ENCODE measurements at regions not wholly inside any gene's neighbourhood (a gene's known extent, or its start where the extent isn't known, plus 50 kb on each side); places are given as distances from the start of the nearest gene placed in this dataset.

- no peaks in the 10 kb centered on the region for H4K20me1 ChIP-seq (ENCODE audit: insufficient read depth, low read length, poor library complexity, severe bottlenecking)
- H3K9ac ChIP-seq (ENCODE audit: low read depth, low read length, poor library complexity, severe bottlenecking) = no peak overlapping the region
- H3K79me2 ChIP-seq (ENCODE audit: insufficient read depth, low read length) = no peaks in the 10 kb centered on the region
- no peaks in the 10 kb centered on the region for H3K9me3 ChIP-seq (ENCODE audit: insufficient read depth, low read depth, low read length)
- no peak overlapping the region for H3K4me2 ChIP-seq (ENCODE audit: low read depth, low read length, poor library complexity, severe bottlenecking)
- H3K9me2 ChIP-seq (replicated peaks; ENCODE audit: low read depth, low read length) = no peaks in the 10 kb centered on the region
- H3K4me3 ChIP-seq (ENCODE audit: low read length, poor library complexity, severe bottlenecking) = no peak overlapping the region
- no peaks in the 10 kb centered on the region for H3K4me1 ChIP-seq (ENCODE audit: insufficient read depth, low read length, poor library complexity, severe bottlenecking)
- no peak overlapping the region for H2AFZ ChIP-seq (ENCODE audit: low read length)
- no peaks in the 10 kb centered on the region for H3K27me3 ChIP-seq (ENCODE audit: insufficient read depth, low read length, poor library complexity, severe bottlenecking)
- H3F3A ChIP-seq (ENCODE audit: low read depth) = no peaks in the 10 kb centered on the region
- TF ChIP-seq CTCF (conservative IDR thresholded peaks at IDR 0.05; ENCODE audit: low read length) (no peak), EZH2phosphoT487 (IDR thresholded peaks at IDR 0.05; ENCODE audit: borderline replicate concordance) (no peak)
- H3K36me3 ChIP-seq (ENCODE audit: insufficient read depth, low read length) = no peaks in the 10 kb centered on the region
Observed at GRCh38 chrX:786441-786881, 155.9 kb downstream of the SHOX start.

DNA sequence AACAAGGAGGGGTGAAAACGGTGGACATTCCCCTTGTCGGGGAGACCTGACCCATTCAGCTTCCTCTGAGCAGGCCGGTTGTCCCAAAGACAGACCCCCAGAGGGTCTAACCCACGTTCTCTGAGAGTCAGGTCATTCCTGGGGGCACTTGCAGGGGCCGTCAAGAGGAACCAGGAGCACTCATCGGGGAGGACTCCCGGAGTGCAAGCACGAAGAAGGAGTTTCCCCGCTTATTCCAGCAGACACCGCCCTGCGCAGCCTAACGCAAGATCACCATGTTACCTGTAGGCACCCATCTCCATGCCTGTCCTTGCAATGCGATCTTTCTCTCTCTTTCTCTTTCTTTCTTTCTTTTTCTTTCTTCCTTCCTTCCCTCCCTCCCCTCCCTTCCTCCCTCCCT is 154.2 kb downstream of the SHOX start:
- no peaks in the 10 kb centered on the region for H4K20me1 ChIP-seq (ENCODE audit: insufficient read depth, low read length, poor library complexity, severe bottlenecking)
- no peak overlapping the region for H3K9ac ChIP-seq (ENCODE audit: low read depth, low read length, poor library complexity, severe bottlenecking)
- no peaks in the 10 kb centered on the region for H3K9me2 ChIP-seq (replicated peaks; ENCODE audit: low read depth, low read length)
- H3K79me2 ChIP-seq (ENCODE audit: insufficient read depth, low read length) = no peaks in the 10 kb centered on the region
- no peak for TF ChIP-seq EZH2phosphoT487 (IDR thresholded peaks at IDR 0.05; ENCODE audit: borderline replicate concordance)
- no peak for TF ChIP-seq CTCF (conservative IDR thresholded peaks at IDR 0.05; ENCODE audit: low read length)
- H3K9me3 ChIP-seq (ENCODE audit: insufficient read depth, low read depth, low read length) = no peaks in the 10 kb centered on the region
- H3K4me3 ChIP-seq (ENCODE audit: low read length, poor library complexity, severe bottlenecking) = no peak overlapping the region
- H3K4me1 ChIP-seq (ENCODE audit: insufficient read depth, low read length, poor library complexity, severe bottlenecking) = no peaks in the 10 kb centered on the region
- no peaks in the 10 kb centered on the region for H3F3A ChIP-seq (ENCODE audit: low read depth)
- no peak overlapping the region for H2AFZ ChIP-seq (ENCODE audit: low read length)
- no peaks in the 10 kb centered on the region for H3K36me3 ChIP-seq (ENCODE audit: insufficient read depth, low read length)
- no peak overlapping the region for H3K4me2 ChIP-seq (ENCODE audit: low read depth, low read length, poor library complexity, severe bottlenecking)
- no peaks in the 10 kb centered on the region for H3K27me3 ChIP-seq (ENCODE audit: insufficient read depth, low read length, poor library complexity, severe bottlenecking)

DNA sequence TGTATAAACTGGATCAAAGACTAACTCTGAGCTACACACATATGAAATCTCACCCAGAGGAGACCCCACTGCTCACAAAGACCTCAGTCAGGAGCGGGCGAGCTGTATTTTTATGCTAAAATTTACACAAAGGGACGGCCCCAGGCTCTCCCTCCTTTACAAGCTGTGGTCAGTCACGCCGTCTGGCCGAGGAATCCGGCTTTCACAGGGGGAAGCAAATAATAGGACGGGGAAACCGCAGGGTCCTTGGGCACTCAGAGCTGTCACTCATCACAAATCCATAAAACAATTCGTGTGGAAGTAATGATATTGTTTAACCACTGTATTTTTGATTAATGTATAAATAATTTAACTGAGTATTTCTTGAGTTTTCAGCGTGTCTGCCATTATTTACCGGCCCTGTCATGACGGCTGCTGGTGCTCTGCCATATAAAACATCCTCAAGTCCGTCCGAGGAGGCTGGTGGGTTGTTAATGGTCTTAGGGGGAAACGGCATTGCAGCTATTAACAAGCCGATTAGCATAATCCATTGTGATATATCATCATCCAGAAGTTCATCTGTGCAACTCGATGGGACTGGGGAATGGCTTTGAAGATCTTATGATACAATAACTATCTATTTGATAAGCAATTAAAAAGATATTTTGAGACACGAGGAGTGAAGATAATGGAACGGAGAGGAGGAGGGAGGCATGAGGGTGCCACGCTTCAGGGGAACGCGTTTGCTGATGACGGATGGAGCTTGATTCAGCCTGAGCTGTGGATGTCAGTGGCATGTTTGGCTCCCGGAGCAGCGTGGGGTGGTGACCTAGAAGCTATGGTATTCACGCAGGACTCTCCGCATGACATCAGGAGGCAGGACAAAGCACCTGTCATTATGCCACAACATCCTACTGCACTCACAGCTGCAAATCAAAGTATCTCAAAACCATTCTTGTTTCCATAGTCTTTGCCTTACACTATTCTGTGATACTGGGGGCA is 150.9 kb downstream of the SHOX start:
- no peak overlapping the region for H2AFZ ChIP-seq (ENCODE audit: low read length)
- H3K4me3 ChIP-seq (ENCODE audit: low read length, poor library complexity, severe bottlenecking) = no peak overlapping the region
- H4K20me1 ChIP-seq (ENCODE audit: insufficient read depth, low read length, poor library complexity, severe bottlenecking) = no peaks in the 10 kb centered on the region
- H3F3A ChIP-seq (ENCODE audit: low read depth) = no peaks in the 10 kb centered on the region
- H3K9ac ChIP-seq (ENCODE audit: low read depth, low read length, poor library complexity, severe bottlenecking) = no peak overlapping the region
- no peaks in the 10 kb centered on the region for H3K9me2 ChIP-seq (replicated peaks; ENCODE audit: low read depth, low read length)
- H3K4me1 ChIP-seq (ENCODE audit: insufficient read depth, low read length, poor library complexity, severe bottlenecking) = no peaks in the 10 kb centered on the region
- TF ChIP-seq CTCF (conservative IDR thresholded peaks at IDR 0.05; ENCODE audit: low read length) (no peak), EZH2phosphoT487 (IDR thresholded peaks at IDR 0.05; ENCODE audit: borderline replicate concordance) (no peak)
- no peaks in the 10 kb centered on the region for H3K9me3 ChIP-seq (ENCODE audit: insufficient read depth, low read depth, low read length)
- H3K4me2 ChIP-seq (ENCODE audit: low read depth, low read length, poor library complexity, severe bottlenecking) = no peak overlapping the region
- no peaks in the 10 kb centered on the region for H3K36me3 ChIP-seq (ENCODE audit: insufficient read depth, low read length)
- no peaks in the 10 kb centered on the region for H3K79me2 ChIP-seq (ENCODE audit: insufficient read depth, low read length)
- H3K27me3 ChIP-seq (ENCODE audit: insufficient read depth, low read length, poor library complexity, severe bottlenecking) = no peaks in the 10 kb centered on the region

Measured in Loucy (cell line).